SIG-M5 (cell line): ENCODE measurements at regions not wholly inside any gene's neighbourhood (a gene's known extent, or its start where the extent isn't known, plus 50 kb on each side); places are given as distances from the start of the nearest gene placed in this dataset.

Experiments
- DNase-seq: peaks from one replicate; lab custom pipeline; 2025; lab: John Stamatoyannopoulos, UW

GRCh38 chr6:137434640-137435039, 59.6 kb downstream of the OLIG3 start:
- no peak for DNase-seq

GRCh38 chr6:137432054-137432611, 62.1 kb downstream of the OLIG3 start:
- DNase-seq, result no peak

DNA sequence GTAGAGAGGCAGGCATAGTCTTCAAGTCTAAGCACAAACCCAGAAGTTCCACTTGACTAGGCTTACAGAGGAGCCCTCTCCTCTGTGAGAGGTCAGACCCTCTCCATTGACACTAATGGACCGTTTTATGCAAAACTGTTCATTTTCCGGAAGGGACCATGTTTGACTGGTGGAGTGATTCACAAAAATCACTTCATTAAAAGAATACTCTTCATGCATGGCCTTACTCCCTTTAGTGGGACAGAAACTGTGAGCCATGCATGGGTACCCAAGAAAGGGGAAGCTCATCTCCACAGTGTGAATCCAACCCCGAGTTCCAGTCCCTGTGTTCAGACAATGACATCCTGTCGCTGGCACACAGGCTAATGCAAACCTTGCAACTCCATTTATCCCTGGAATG, 63.2 kb downstream of the OLIG3 start:
- no peak for DNase-seq

- DNase-seq, result no peak
These were observed 66.4 kb downstream of the OLIG3 start for GRCh38 chr6:137427656-137428290.

- DNase-seq, result no peak
These were observed 68.0 kb downstream of the OLIG3 start for GRCh38 chr6:137426007-137426689.

GRCh38 chr6:137424251-137424650, 69.9 kb downstream of the OLIG3 start:
- DNase-seq, result no peak

GRCh38 chr6:137423451-137424168, 70.6 kb downstream of the OLIG3 start:
- no peak for DNase-seq

DNA sequence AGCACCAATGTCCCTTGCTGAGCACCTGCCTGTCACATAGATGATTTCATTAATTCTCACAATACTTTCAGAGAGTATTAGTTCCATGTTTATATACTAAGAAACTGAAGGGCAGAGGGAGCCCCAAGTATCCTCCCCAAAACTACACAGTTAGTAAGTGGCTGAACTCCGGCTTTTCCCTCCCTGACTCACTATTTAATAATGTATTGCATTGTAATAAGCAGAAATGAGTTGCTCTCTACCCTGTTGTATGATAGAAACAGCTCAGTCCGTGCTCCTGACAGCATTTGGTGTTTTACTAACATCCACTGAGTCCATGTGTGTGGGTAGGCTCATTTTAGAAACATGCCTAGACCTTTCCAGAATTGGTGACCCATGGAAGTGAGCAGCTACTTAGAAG, 76.8 kb downstream of the OLIG3 start:
- no peak for DNase-seq

- DNase-seq, result no peak
These were observed 77.7 kb downstream of the OLIG3 start for GRCh38 chr6:137416376-137417109.

DNA sequence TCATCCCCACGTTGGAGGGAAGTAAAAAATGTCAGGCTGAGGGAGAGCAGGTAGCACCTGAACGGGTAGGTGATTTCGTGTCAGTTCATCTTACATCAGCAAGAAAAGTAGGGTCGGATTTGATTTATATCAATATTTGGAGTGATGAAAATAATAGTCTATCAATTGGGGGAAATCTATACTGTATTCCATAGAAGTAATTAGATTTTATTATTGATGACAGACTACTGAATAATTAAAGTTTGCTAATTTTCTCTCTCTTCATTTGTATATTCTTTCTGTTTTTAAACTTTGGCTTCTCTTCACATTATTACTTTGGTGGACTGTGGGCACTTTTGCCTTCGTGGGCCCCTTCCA, 78.4 kb downstream of the OLIG3 start:
- DNase-seq, result no peak

DNA sequence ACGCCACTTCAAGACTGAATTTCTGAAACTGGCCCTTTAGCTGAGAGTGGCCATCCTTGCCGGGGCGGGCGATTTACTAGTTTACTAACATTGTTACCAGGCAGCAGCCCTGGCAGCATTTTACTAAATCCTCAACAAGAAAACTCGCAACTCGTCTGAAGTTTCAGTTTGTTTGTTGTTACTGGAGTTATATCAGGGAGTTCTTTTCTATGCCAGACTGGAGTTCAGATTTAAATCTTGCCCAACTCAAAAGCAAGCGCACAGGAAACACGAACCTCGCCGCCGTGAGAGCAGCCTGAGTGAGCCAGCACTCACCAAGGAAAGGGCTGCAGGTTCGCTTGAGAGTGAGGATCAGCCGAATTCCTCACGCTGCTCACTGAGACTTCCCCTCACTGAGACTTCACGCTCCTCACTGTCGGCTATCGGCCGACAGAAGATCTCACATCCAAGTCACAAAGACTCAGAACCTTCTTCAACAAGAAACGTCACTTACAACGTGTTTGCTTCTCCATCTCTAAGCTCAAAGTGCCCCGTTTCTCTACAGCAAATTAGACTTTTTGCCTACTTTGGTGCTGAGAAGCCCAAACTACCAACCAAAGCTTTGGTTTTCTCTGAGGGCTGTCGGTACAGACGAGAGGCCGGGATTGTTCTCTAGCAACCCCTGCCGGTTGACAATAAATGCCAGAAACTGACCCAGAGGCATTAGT, 78.9 kb downstream of the OLIG3 start:
- DNase-seq, result no peak

DNA sequence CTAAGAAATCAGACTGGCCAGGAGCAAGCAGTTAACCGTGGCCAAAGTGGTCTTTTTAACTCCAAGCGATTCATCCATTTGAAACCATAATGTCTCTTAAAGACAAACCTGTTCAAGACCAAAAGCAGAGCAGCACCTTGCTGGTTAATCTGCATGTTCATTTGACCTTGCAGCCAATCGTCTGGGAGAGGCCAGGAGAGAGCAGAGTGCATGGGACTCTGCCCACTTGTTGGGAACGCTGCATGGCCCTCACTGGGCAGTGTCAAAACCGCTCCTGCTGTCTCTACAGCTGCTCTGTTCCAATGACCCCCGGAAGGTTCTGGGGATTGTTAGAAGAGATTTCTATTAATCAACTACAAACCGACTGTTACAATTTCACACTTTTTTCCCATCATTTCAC, 79.6 kb downstream of the OLIG3 start:
- DNase-seq, result no peak

DNA sequence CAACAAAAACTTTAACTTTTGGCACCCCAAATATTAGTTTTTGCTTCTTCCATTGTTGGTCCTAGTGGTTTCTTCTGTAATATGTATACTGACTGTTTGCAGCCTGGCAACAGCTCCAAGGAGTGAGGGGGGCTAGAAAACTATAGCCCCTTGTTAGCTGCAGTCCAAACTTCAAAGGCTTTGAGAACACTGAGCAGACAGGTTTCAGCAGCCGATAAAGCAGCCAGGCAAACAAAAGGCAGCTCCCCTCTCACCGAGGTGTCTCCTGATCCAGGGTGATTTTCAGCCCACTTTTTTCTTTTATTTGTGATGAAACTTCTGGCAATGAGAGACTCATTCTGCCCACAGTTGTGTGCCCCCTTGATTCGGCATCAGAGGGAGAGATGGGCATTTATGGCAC, 80.7 kb downstream of the OLIG3 start:
- no peak for DNase-seq

DNA sequence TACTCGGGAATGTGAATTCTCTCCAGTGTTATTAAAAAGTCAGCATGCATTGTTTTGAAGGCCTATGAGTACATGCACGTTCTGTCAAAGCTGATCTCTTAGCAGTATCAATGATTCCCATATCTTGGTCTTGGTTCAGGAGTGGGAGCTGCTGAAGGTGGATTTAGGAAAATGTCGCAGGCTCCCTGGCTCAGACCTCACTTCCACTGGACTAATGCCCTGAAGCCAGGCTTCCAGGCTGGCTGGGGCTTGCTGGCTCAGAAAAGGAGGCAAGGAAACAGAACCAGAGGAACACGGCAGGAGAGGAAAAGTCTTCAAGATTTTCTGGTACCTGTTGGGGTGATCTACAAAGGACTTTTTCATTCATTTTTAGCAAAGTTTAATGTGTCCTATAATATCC, 81.6 kb downstream of the OLIG3 start:
- DNase-seq, result no peak

GRCh38 chr6:137409266-137409777, 84.9 kb downstream of the OLIG3 start:
- DNase-seq, result no peak

GRCh38 chr6:137407816-137408215, 86.4 kb downstream of the OLIG3 start:
- DNase-seq, result no peak

- no peak for DNase-seq
These were observed 88.4 kb downstream of the OLIG3 start for GRCh38 chr6:137405806-137406205.

DNA sequence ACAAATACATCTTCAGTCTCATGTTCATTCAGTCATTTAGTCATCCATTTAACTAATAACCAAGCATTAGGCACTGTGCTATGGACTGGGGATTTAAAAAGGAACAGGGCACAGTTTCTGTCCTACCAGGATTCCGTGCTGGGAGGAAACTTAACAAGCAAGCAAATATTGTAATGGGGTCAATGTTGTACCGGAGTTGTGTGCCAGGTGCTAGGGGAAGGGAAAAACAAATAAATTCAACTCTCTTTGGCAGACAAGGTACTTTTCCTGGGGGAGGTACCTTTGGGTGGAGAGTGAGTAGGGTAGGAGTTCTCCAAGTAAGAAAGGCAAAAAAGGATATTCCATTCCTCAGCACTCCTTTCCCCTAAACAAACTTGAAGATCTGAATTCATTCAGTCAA, 90.3 kb downstream of the OLIG3 start:
- no peak for DNase-seq

- no peak for DNase-seq
These were observed 90.8 kb downstream of the OLIG3 start for GRCh38 chr6:137403443-137403842.

- DNase-seq, result no peak
These were observed 92.0 kb downstream of the OLIG3 start for GRCh38 chr6:137402143-137402680.

- DNase-seq, result no peak
These were observed 93.1 kb downstream of the OLIG3 start for GRCh38 chr6:137401088-137401487.
